Activated naive CD8-positive, alpha-beta T cell treated with anti-CD3 and anti-CD28 coated beads, Interleukin-2, amount 10 ng/mL, durations not matched to agents 7 days and 5 days (primary cell): ENCODE measurements at regions not wholly inside any gene's neighbourhood (a gene's known extent, or its start where the extent isn't known, plus 50 kb on each side); places are given as distances from the start of the nearest gene placed in this dataset.

Experiments
- ATAC-seq: fragments of 150-1000 bp; cut with Tn5 transposase; one replicate; pipeline ENCODE4 v1.10.0; 2021; ENCODE audit warnings: low read depth, moderate library complexity
- POLR2A ChIA-PET: fragments of 350-600 bp; sonication (Branson Sonifier 250); formaldehyde crosslinking; loops from one replicate; lab custom pipeline; 2021; ENCODE audit warnings: antibody characterized with exemption; lab: Charles Lee
- DNase-seq: peaks from one replicate; pipeline ENCODE4 v3.0.0; 2021
- H3K27ac Mint-ChIP-seq: one replicate; pipeline ENCODE4 v1.8.0; 2022; ENCODE audit warnings: mild to moderate bottlenecking, mixed read lengths
- H3K27me3 Mint-ChIP-seq: one replicate; pipeline ENCODE4 v1.8.0; 2022; ENCODE audit warnings: mild to moderate bottlenecking, moderate library complexity, mixed read lengths
- H3K36me3 Mint-ChIP-seq: one replicate; pipeline ENCODE4 v1.8.0; 2021; ENCODE audit warnings: mild to moderate bottlenecking, mixed read lengths
- H3K4me1 Mint-ChIP-seq: one replicate; pipeline ENCODE4 v1.8.0; 2021; ENCODE audit warnings: mixed read lengths
- H3K4me3 Mint-ChIP-seq: one replicate; pipeline ENCODE4 v1.8.0; 2022; ENCODE audit warnings: mild to moderate bottlenecking, moderate library complexity, mixed read lengths
- H3K9me3 Mint-ChIP-seq: one replicate; pipeline ENCODE4 v1.8.0; 2021; ENCODE audit warnings: mixed read lengths

- Mint-ChIP-seq H3K4me1 (peaks cover 28% of the 10 kb centered on the region), H3K9me3 (peaks cover 2% of the 10 kb centered on the region), H3K27me3 (peaks cover 7% of the 10 kb centered on the region), H3K27ac (peak overlapping the region; percentile 95), H3K4me3 (no peak overlapping the region), H3K36me3 (peaks cover 8% of the 10 kb centered on the region)
- DNase-seq (no peak), ATAC-seq (no peak)
- POLR2A ChIA-PET: interaction anchor here (1.0 to 2.3 kb wide), 2 partner anchors 15 to 19 kb away, joined by 3 to 7 read pairs; no protein-coding TSS in a partner anchor
Observed at GRCh38 chr22:48099251-48099650, 1336.8 kb downstream of the TBC1D22A start.

- Mint-ChIP-seq H3K4me3 (peak overlapping the region; percentile 28), H3K36me3 (peaks cover 8% of the 10 kb centered on the region), H3K27me3 (peaks cover 7% of the 10 kb centered on the region), H3K27ac (peak overlapping the region; percentile 95), H3K4me1 (peaks cover 28% of the 10 kb centered on the region), H3K9me3 (peaks cover 2% of the 10 kb centered on the region)
- POLR2A ChIA-PET: interaction anchor here (1.0 to 2.3 kb wide), 2 partner anchors 15 to 19 kb away, joined by 3 to 7 read pairs; no protein-coding TSS in a partner anchor
- DNase-seq (peak; percentile 43), ATAC-seq (no peak)
Observed at GRCh38 chr22:48098921-48099245, 1336.4 kb downstream of the TBC1D22A start.

- peaks cover 8% of the 10 kb centered on the region for H3K36me3 Mint-ChIP-seq
- peak overlapping the region; percentile 95 for H3K27ac Mint-ChIP-seq
- peak overlapping the region; percentile 28 for H3K4me3 Mint-ChIP-seq
- H3K9me3 Mint-ChIP-seq: peaks cover 2% of the 10 kb centered on the region
- no peak for DNase-seq
- peak; percentile 94 for ATAC-seq
- POLR2A ChIA-PET: interaction anchor here (1.0 to 2.3 kb wide), 2 partner anchors 15 to 18 kb away, joined by 3 to 7 read pairs; no protein-coding TSS in a partner anchor
- H3K4me1 Mint-ChIP-seq: peaks cover 28% of the 10 kb centered on the region
- H3K27me3 Mint-ChIP-seq: peaks cover 7% of the 10 kb centered on the region
Observed at GRCh38 chr22:48098243-48098920, 1335.9 kb downstream of the TBC1D22A start.

GRCh38 chr22:48097723-48098122, 1335.3 kb downstream of the TBC1D22A start:
- H3K27ac Mint-ChIP-seq: peak overlapping the region; percentile 95
- POLR2A ChIA-PET: no interaction called here
- H3K36me3 Mint-ChIP-seq: peaks cover 8% of the 10 kb centered on the region
- peaks cover 28% of the 10 kb centered on the region for H3K4me1 Mint-ChIP-seq
- no peak for ATAC-seq
- H3K4me3 Mint-ChIP-seq: peak overlapping the region; percentile 28
- no peak for DNase-seq
- H3K27me3 Mint-ChIP-seq: peaks cover 9% of the 10 kb centered on the region
- peaks cover 2% of the 10 kb centered on the region for H3K9me3 Mint-ChIP-seq

GRCh38 chr22:48096851-48097665, 1334.6 kb downstream of the TBC1D22A start:
- peak overlapping the region; percentile 95 for H3K27ac Mint-ChIP-seq
- POLR2A ChIA-PET: no interaction called here
- H3K4me3 Mint-ChIP-seq: peak overlapping the region; percentile 8
- no peak for DNase-seq
- peaks cover 8% of the 10 kb centered on the region for H3K36me3 Mint-ChIP-seq
- H3K4me1 Mint-ChIP-seq: peaks cover 28% of the 10 kb centered on the region
- peaks cover 1% of the 10 kb centered on the region for H3K9me3 Mint-ChIP-seq
- peaks cover 14% of the 10 kb centered on the region for H3K27me3 Mint-ChIP-seq
- ATAC-seq: no peak

- Mint-ChIP-seq H3K4me3 (no peak overlapping the region), H3K36me3 (peaks cover 8% of the 10 kb centered on the region), H3K4me1 (peaks cover 28% of the 10 kb centered on the region), H3K9me3 (no peaks in the 10 kb centered on the region), H3K27ac (peak overlapping the region; percentile 95), H3K27me3 (peaks cover 15% of the 10 kb centered on the region)
- POLR2A ChIA-PET: no interaction called here
- no peak for DNase-seq
- ATAC-seq: no peak
Observed at GRCh38 chr22:48096411-48096810, 1334.0 kb downstream of the TBC1D22A start.

- H3K36me3 Mint-ChIP-seq: peaks cover 5% of the 10 kb centered on the region
- DNase-seq: no peak
- POLR2A ChIA-PET: no interaction called here
- no peak overlapping the region for H3K4me3 Mint-ChIP-seq
- peaks cover 15% of the 10 kb centered on the region for H3K4me1 Mint-ChIP-seq
- H3K27me3 Mint-ChIP-seq: peaks cover 21% of the 10 kb centered on the region
- H3K9me3 Mint-ChIP-seq: no peaks in the 10 kb centered on the region
- H3K27ac Mint-ChIP-seq: no peak overlapping the region
- ATAC-seq: no peak
Observed at GRCh38 chr22:48093981-48094380, 1331.5 kb downstream of the TBC1D22A start.

GRCh38 chr22:48092866-48093265, 1330.4 kb downstream of the TBC1D22A start:
- H3K9me3 Mint-ChIP-seq: no peaks in the 10 kb centered on the region

GRCh38 chr22:48091656-48092223, 1329.3 kb downstream of the TBC1D22A start:
- POLR2A ChIA-PET: no interaction called here
- no peak overlapping the region for H3K4me3 Mint-ChIP-seq
- DNase-seq (no peak), ATAC-seq (no peak)
- H3K27me3 Mint-ChIP-seq: peaks cover 24% of the 10 kb centered on the region
- no peaks in the 10 kb centered on the region for H3K9me3 Mint-ChIP-seq
- H3K36me3 Mint-ChIP-seq: no peaks in the 10 kb centered on the region
- peaks cover 6% of the 10 kb centered on the region for H3K4me1 Mint-ChIP-seq
- no peak overlapping the region for H3K27ac Mint-ChIP-seq

More at GRCh38 chr22:48092866-48093265, 1330.4 kb downstream of the TBC1D22A start:
- Mint-ChIP-seq H3K4me1 (peaks cover 7% of the 10 kb centered on the region), H3K27ac (no peak overlapping the region), H3K36me3 (peaks cover 3% of the 10 kb centered on the region), H3K27me3 (peaks cover 21% of the 10 kb centered on the region), H3K4me3 (no peak overlapping the region)
- ATAC-seq: no peak
- DNase-seq: no peak
- POLR2A ChIA-PET: no interaction called here

GRCh38 chr22:48091060-48091650, 1328.7 kb downstream of the TBC1D22A start:
- POLR2A ChIA-PET: no interaction called here
- Mint-ChIP-seq H3K4me1 (peaks cover 4% of the 10 kb centered on the region), H3K4me3 (no peak overlapping the region), H3K27me3 (peaks cover 24% of the 10 kb centered on the region), H3K9me3 (no peaks in the 10 kb centered on the region), H3K36me3 (no peaks in the 10 kb centered on the region), H3K27ac (no peak overlapping the region)
- DNase-seq: no peak
- ATAC-seq: no peak

- DNase-seq (no peak), ATAC-seq (no peak)
- Mint-ChIP-seq H3K4me1 (peaks cover 6% of the 10 kb centered on the region), H3K9me3 (no peaks in the 10 kb centered on the region), H3K27ac (no peak overlapping the region), H3K36me3 (no peaks in the 10 kb centered on the region), H3K27me3 (peaks cover 26% of the 10 kb centered on the region), H3K4me3 (no peak overlapping the region)
- POLR2A ChIA-PET: no interaction called here
Observed at GRCh38 chr22:48090332-48090672, 1327.9 kb downstream of the TBC1D22A start.

GRCh38 chr22:48089601-48090331, 1327.3 kb downstream of the TBC1D22A start:
- Mint-ChIP-seq H3K27ac (no peak overlapping the region), H3K4me3 (no peak overlapping the region), H3K36me3 (no peaks in the 10 kb centered on the region), H3K4me1 (peaks cover 5% of the 10 kb centered on the region), H3K9me3 (no peaks in the 10 kb centered on the region), H3K27me3 (peaks cover 26% of the 10 kb centered on the region)
- DNase-seq: no peak
- ATAC-seq: no peak
- POLR2A ChIA-PET: no interaction called here
